HG03460 (cell line): ENCODE measurements at regions not wholly inside any gene's neighbourhood (a gene's known extent, or its start where the extent isn't known, plus 50 kb on each side); places are given as distances from the start of the nearest gene placed in this dataset.
"Not testable (repeated sequence)": the region's sequence is repeated elsewhere in the genome, so short reads cannot be mapped to it uniquely, and the experiment has no call there.

Experiments used
- ATAC-seq: cut with Tn5 transposase; IDR thresholded peaks from one replicate; pipeline ENCODE4 v1.9.1; 2021; ENCODE audit not compliant: unreplicated experiment

- no peak for ATAC-seq
Measured at GRCh38 chr4:31241504-31242106, 521.4 kb downstream of the PCDH7 start.

GRCh38 chr4:31246856-31247255, 526.7 kb downstream of the PCDH7 start:
- ATAC-seq, result no peak

GRCh38 chr4:31259119-31259518, 539.0 kb downstream of the PCDH7 start:
- ATAC-seq, result no peak

- ATAC-seq, result no peak
Measured at GRCh38 chr4:31261632-31262031, 541.5 kb downstream of the PCDH7 start.

- ATAC-seq, result not testable (repeated sequence)
Measured at GRCh38 chr4:31266094-31266493, 545.9 kb downstream of the PCDH7 start.

GRCh38 chr4:31272331-31273061, 552.3 kb downstream of the PCDH7 start:
- no peak for ATAC-seq

- ATAC-seq, result no peak
Measured at GRCh38 chr4:31275906-31276305, 555.7 kb downstream of the PCDH7 start.

GRCh38 chr4:31283679-31284078, 563.5 kb downstream of the PCDH7 start:
- no peak for ATAC-seq

- no peak for ATAC-seq
Measured at GRCh38 chr4:31290836-31291235, 570.7 kb downstream of the PCDH7 start.

- no peak for ATAC-seq
Measured at GRCh38 chr4:31291238-31291637, 571.1 kb downstream of the PCDH7 start.

- no peak for ATAC-seq
Measured at GRCh38 chr4:31294655-31295480, 574.7 kb downstream of the PCDH7 start.

- no peak for ATAC-seq
Measured at GRCh38 chr4:31298737-31299136, 578.6 kb downstream of the PCDH7 start.

GRCh38 chr4:31307029-31307428, 586.9 kb downstream of the PCDH7 start:
- no peak for ATAC-seq

GRCh38 chr4:31324814-31325213, 604.6 kb downstream of the PCDH7 start:
- ATAC-seq, result no peak

- ATAC-seq, result no peak
Measured at GRCh38 chr4:31325300-31325699, 605.1 kb downstream of the PCDH7 start.

GRCh38 chr4:31327031-31327430, 606.9 kb downstream of the PCDH7 start:
- no peak for ATAC-seq

- ATAC-seq, result no peak
Measured at GRCh38 chr4:31328932-31329331, 608.8 kb downstream of the PCDH7 start.

GRCh38 chr4:31334086-31334910, 614.1 kb downstream of the PCDH7 start:
- no peak for ATAC-seq

GRCh38 chr4:31338000-31338399, 617.8 kb downstream of the PCDH7 start:
- ATAC-seq, result no peak

GRCh38 chr4:31341601-31342359, 621.6 kb downstream of the PCDH7 start:
- no peak for ATAC-seq
